HG02852 (cell line): ENCODE measurements at regions not wholly inside any gene's neighbourhood (a gene's known extent, or its start where the extent isn't known, plus 50 kb on each side); places are given as distances from the start of the nearest gene placed in this dataset.

Experiments
- ATAC-seq: cut with Tn5 transposase; IDR thresholded peaks from one replicate; pipeline ENCODE4 v1.9.1; 2021; ENCODE audit warnings: mild to moderate bottlenecking, moderate library complexity; ENCODE audit not compliant: unreplicated experiment

GRCh38 chr3:106720510-106720909 lies 656.7 kb upstream of the CCDC54 start:
- ATAC-seq, result no peak

GRCh38 chr3:106725566-106725965 lies 651.7 kb upstream of the CCDC54 start:
- no peak for ATAC-seq

GRCh38 chr3:106728315-106729098 lies 648.7 kb upstream of the CCDC54 start:
- ATAC-seq, result no peak

- ATAC-seq, result no peak
Observed at GRCh38 chr3:106729481-106729880, 647.8 kb upstream of the CCDC54 start.

- ATAC-seq, result no peak
Observed at GRCh38 chr3:106731230-106731629, 646.0 kb upstream of the CCDC54 start.

- ATAC-seq, result no peak
Observed at GRCh38 chr3:106734712-106735111, 642.5 kb upstream of the CCDC54 start.

GRCh38 chr3:106737265-106737664 lies 640.0 kb upstream of the CCDC54 start:
- no peak for ATAC-seq

- ATAC-seq, result no peak
Observed at GRCh38 chr3:106740116-106740515, 637.1 kb upstream of the CCDC54 start.

GRCh38 chr3:106745344-106746168 lies 631.7 kb upstream of the CCDC54 start:
- ATAC-seq, result no peak

- no peak for ATAC-seq
Observed at GRCh38 chr3:106746286-106746685, 631.0 kb upstream of the CCDC54 start.

- no peak for ATAC-seq
Observed at GRCh38 chr3:106748472-106749262, 628.6 kb upstream of the CCDC54 start.

GRCh38 chr3:106750092-106750491 lies 627.1 kb upstream of the CCDC54 start:
- no peak for ATAC-seq

- no peak for ATAC-seq
Observed at GRCh38 chr3:106755336-106755735, 621.9 kb upstream of the CCDC54 start.

GRCh38 chr3:106756901-106757300 lies 620.3 kb upstream of the CCDC54 start:
- no peak for ATAC-seq

- ATAC-seq, result no peak
Observed at GRCh38 chr3:106758459-106758858, 618.8 kb upstream of the CCDC54 start.

GRCh38 chr3:106759731-106760130 lies 617.5 kb upstream of the CCDC54 start:
- ATAC-seq, result no peak

- no peak for ATAC-seq
Observed at GRCh38 chr3:106765342-106765741, 611.9 kb upstream of the CCDC54 start.

GRCh38 chr3:106768941-106769480 lies 608.2 kb upstream of the CCDC54 start:
- ATAC-seq, result no peak

GRCh38 chr3:106773795-106774194 lies 603.4 kb upstream of the CCDC54 start:
- no peak for ATAC-seq

GRCh38 chr3:106783231-106783630 lies 594.0 kb upstream of the CCDC54 start:
- ATAC-seq, result no peak

GRCh38 chr3:106789276-106789675 lies 588.0 kb upstream of the CCDC54 start:
- ATAC-seq, result no peak
